K562 (cell line): ENCODE measurements at regions not wholly inside any gene's neighbourhood (a gene's known extent, or its start where the extent isn't known, plus 50 kb on each side); places are given as distances from the start of the nearest gene placed in this dataset.

Source experiments
- ATAC-seq: fragments of 200-7000 bp; cut with Tn5 transposase; 3 replicates; pipeline ENCODE4 v1.9.1; 2020; ENCODE audit warnings: moderate library complexity
- BruUV-seq: library from RNA; stranded (reverse); fragments of 400-500 nt; replicated peaks from 2 replicates; lab custom pipeline; 2021; lab: Mats Ljungman, UMichigan
- CTCF ChIA-PET: fragments of 300-600 bp; formaldehyde crosslinking; extraction: SDS; loops from one replicate; lab custom pipeline; 2021; ENCODE audit warnings: low intra/inter-chr PET ratio; lab: Yijun Ruan, JAX
- POLR2A ChIA-PET: fragments of 300-600, 350-650 bp; sonication (Branson Sonifier 250); formaldehyde crosslinking; extraction: SDS; loops from one replicate; lab custom pipeline; 2021; ENCODE audit warnings: antibody characterized with exemption, inconsistent platforms; lab: Yijun Ruan, JAX
- DNase-seq, 4 experiments: peaks; one replicate each; pipeline versions ENCODE4 v3.0.0 to v3.0.0-alpha.2; 2011 to 2018; ENCODE audit warnings: low spot score in 3 of 4, mixed read lengths in 3 of 4; ENCODE audit errors: extremely low read depth in 1 of 4
- FAIRE-seq: peaks from 2 replicates; lab custom pipeline; 2011; peaks lifted over from hg19 to GRCh38; lab: Jason Lieb, UNC
- H2AFZ ChIP-seq: 2 replicates; pipeline ENCODE4 v1.6.0; 2011; ENCODE audit warnings: low read depth, low read length, control low read depth, inconsistent platforms
- H3K27ac ChIP-seq: fragments of 200-600 bp; 3 replicates; pipeline ENCODE4 v1.8.0; 2011; ENCODE audit warnings: low read depth, mild to moderate bottlenecking, control low read depth, inconsistent platforms, low read length, moderate library complexity, mixed read lengths; ENCODE audit errors: extremely low read depth
- H3K27me3 ChIP-seq, 2 experiments: fragments of 300-600 bp in 1 of 2; 2 replicates in 1 of 2; 3 replicates in 1 of 2; pipeline versions ENCODE4 v1.6.0 to v1.8.0; 2011; ENCODE audit warnings: inconsistent platforms in 2 of 2, low read length in 2 of 2, mild to moderate bottlenecking in 1 of 2, mixed read lengths in 1 of 2, moderate library complexity in 1 of 2; ENCODE audit not compliant: control insufficient read depth in 2 of 2, insufficient read depth in 2 of 2
- H3K36me3 ChIP-seq: fragments of 300-600 bp; 3 replicates; pipeline ENCODE4 v1.8.0; 2011; ENCODE audit warnings: mild to moderate bottlenecking, low read length, inconsistent platforms; ENCODE audit not compliant: control insufficient read depth, insufficient read depth
- H3K4me1 ChIP-seq, 2 experiments: fragments of 200-600 bp in 1 of 2; replicated peaks in 1 of 2; 2 replicates in 1 of 2; 3 replicates in 1 of 2; pipeline versions ENCODE4 v1.5.1 to v1.8.0; 2011; ENCODE audit warnings: inconsistent platforms in 2 of 2, low read length in 2 of 2, mild to moderate bottlenecking in 1 of 2, mixed read lengths in 1 of 2, moderate library complexity in 1 of 2; ENCODE audit not compliant: control insufficient read depth in 2 of 2, insufficient read depth in 2 of 2
- H3K4me2 ChIP-seq: 2 replicates; pipeline ENCODE4 v1.6.1; 2011; ENCODE audit warnings: low read length, control low read depth, inconsistent platforms, mixed read lengths; ENCODE audit not compliant: insufficient read depth
- H3K4me3 ChIP-seq: fragments of 200-600 bp; sonication (generic), shearing (Covaris generic); 2 replicates; pipeline ENCODE4 v1.5.1; 2016; ENCODE audit warnings: control low read depth, inconsistent platforms
- H3K79me2 ChIP-seq: fragments of 200-600 bp; 3 replicates; pipeline ENCODE4 v1.8.0; 2011; ENCODE audit warnings: low read length, inconsistent platforms; ENCODE audit not compliant: control insufficient read depth, insufficient read depth
- H3K9ac ChIP-seq, 2 experiments: 2 replicates each; pipeline versions ENCODE4 v1.6.0 to v1.6.1; 2011; ENCODE audit warnings: low read depth in 2 of 2, low read length in 2 of 2, control low read depth in 1 of 2, inconsistent platforms in 1 of 2, mild to moderate bottlenecking in 1 of 2, mixed read lengths in 1 of 2; ENCODE audit not compliant: insufficient read depth in 1 of 2
- H3K9me1 ChIP-seq: one replicate; pipeline ENCODE4 v1.6.0; 2011; ENCODE audit warnings: inconsistent platforms, mild to moderate bottlenecking, low read length, moderate library complexity; ENCODE audit not compliant: control insufficient read depth, insufficient read depth
- H3K9me3 ChIP-seq: replicated peaks from 2 replicates; pipeline ENCODE4 v1.5.1; 2011; ENCODE audit warnings: low read depth, low read length, inconsistent platforms; ENCODE audit not compliant: control insufficient read depth, insufficient read depth
- H4K20me1 ChIP-seq: replicated peaks from 2 replicates; pipeline ENCODE4 v1.6.1; 2011; ENCODE audit warnings: low read length, inconsistent platforms, mixed read lengths; ENCODE audit not compliant: control insufficient read depth, insufficient read depth
- BHLHE40 ChIP-seq: IDR thresholded peaks from 2 replicates; pipeline ENCODE4 v1.6.1; 2011; ENCODE audit warnings: low read length, improper control_type of control experiment
- CBX5 ChIP-seq: IDR thresholded peaks from 2 replicates; pipeline ENCODE4 v1.6.1; 2014; ENCODE audit warnings: low read depth, borderline replicate concordance
- FOXJ2 ChIP-seq: fragments of 200-800 bp; sonication (Bioruptor generic); IDR thresholded peaks from 2 replicates; pipeline ENCODE4 v1.6.1; 2016; ENCODE audit warnings: missing genetic modification characterization, missing compliant biosample characterization
- NONO ChIP-seq, 2 experiments: fragments of 200-400 bp in 1 of 2; fragments of 450-650 bp in 1 of 2; formaldehyde crosslinking in 1 of 2; IDR thresholded peaks; 2 replicates each; pipeline ENCODE4 v1.6.1; 2017; ENCODE audit warnings: low read depth in 2 of 2, mild to moderate bottlenecking in 2 of 2, moderate library complexity in 2 of 2, low read length in 1 of 2
- RBM39 ChIP-seq: fragments of 200-400 bp; formaldehyde crosslinking; optimal IDR thresholded peaks from 2 replicates; pipeline ENCODE3; 2018; ENCODE audit warnings: low read depth, low read length
- RFX1 ChIP-seq: fragments of 450-650 bp; IDR thresholded peaks from 2 replicates; pipeline ENCODE4 v1.6.1; 2016; ENCODE audit warnings: mild to moderate bottlenecking, moderate library complexity
- STAT6 ChIP-seq: sonication (generic); formaldehyde crosslinking; IDR thresholded peaks from 2 replicates; pipeline ENCODE4 v1.8.1; 2023; ENCODE audit warnings: mild to moderate bottlenecking, missing genetic modification reagents
- U2AF2 ChIP-seq: fragments of 200-400 bp; formaldehyde crosslinking; optimal IDR thresholded peaks from 2 replicates; pipeline ENCODE3; 2017; ENCODE audit warnings: low read depth, mild to moderate bottlenecking, low read length
- ZBTB8A ChIP-seq: fragments of 450-650 bp; IDR thresholded peaks from 2 replicates; pipeline ENCODE4 v1.6.1; 2018; ENCODE audit warnings: mild to moderate bottlenecking, moderate library complexity; ENCODE audit not compliant: partially characterized antibody
- ZNF146 ChIP-seq: IDR thresholded peaks from one replicate; pipeline ENCODE4 v1.6.1; 2018; ENCODE audit warnings: missing compliant biosample characterization; ENCODE audit not compliant: unreplicated experiment
- ZNF766 ChIP-seq: fragments of 200-800 bp; sonication (Bioruptor generic); conservative IDR thresholded peaks from 2 replicates; pipeline ENCODE4 v1.6.1; 2016; ENCODE audit warnings: missing genetic modification characterization, missing compliant biosample characterization
- WGBS: fragments of 100-300 bp; shearing (Covaris generic); methylation state at CpG from one replicate; pipeline ENCODE4 v1.1.6; 2016; ENCODE audit warnings: low coverage, mixed read lengths; ENCODE audit not compliant: insufficient coverage; ENCODE audit errors: missing lambda C conversion rate; 5-methylcytosine and 5-hydroxymethylcytosine counted together
- in situ Hi-C: fragments of 300-500 bp; cut with MboI; formaldehyde crosslinking; loops from 4 replicates; pipeline ENCODE4 v1.15.0; 2018; ENCODE audit warnings: inconsistent platforms, mixed read lengths
- intact Hi-C: fragments of 100-400 bp; cut with micrococcal nuclease; formaldehyde crosslinking; loops from 2 replicates; pipeline ENCODE4 v1.14.2; 2022

DNA sequence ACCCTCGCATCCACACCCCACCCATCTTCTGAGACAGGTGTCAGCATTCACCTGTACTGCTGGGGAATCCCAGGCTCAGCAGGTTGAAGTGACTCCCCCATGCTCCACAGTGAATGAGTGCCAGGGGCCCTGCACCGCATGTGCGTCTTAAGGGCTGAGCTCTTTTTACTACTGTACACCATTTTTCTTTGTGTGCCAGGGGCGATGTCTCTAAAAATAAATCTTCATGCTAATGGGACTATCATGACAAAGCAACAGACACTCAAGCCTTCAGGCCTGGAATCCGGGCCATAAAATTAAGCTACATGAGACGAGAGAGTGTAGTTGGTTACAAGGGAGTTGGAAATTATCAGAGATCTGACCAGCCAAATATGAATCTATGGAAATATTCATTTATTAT lies 294.8 kb downstream of the LPIN1 start:
- intact Hi-C loops = no loop called here
- H3K4me1 ChIP-seq = no peaks in the 10 kb centered on the region
- no peak for ATAC-seq

More for the DNA sequence above, 294.8 kb downstream of the LPIN1 start:
- no peak overlapping the region for H3K27ac ChIP-seq
- in situ Hi-C loops = no loop called here
- H3K4me2 ChIP-seq = no peak overlapping the region
- no peaks in the 10 kb centered on the region for H3K36me3 ChIP-seq
- no peak overlapping the region for H2AFZ ChIP-seq
- no TSS peak for BruUV-seq
- no peak for DNase-seq
- no peaks in the 10 kb centered on the region for H3K27me3 ChIP-seq
- H3K4me3 ChIP-seq = no peak overlapping the region
- H3K9me1 ChIP-seq = no peaks in the 10 kb centered on the region
- ChIA-PET CTCF (no interaction called here), POLR2A (no interaction called here)
- H4K20me1 ChIP-seq = no peaks in the 10 kb centered on the region
- H3K9ac ChIP-seq = no peak overlapping the region
- no peak for FAIRE-seq
- 73% methylated on average over 6 of the region's 6 CpGs for whole genome bisulfite sequencing
- TF ChIP-seq STAT6 (CRISPR knock-in tag) = no peak
- no peak for TF ChIP-seq RFX1
- TF ChIP-seq NONO (IDR thresholded peaks at IDR 0.05; ENCODE audit: low read depth in 2 of 2, low read length in 1 of 2) = no peak
- TF ChIP-seq BHLHE40 = no peak
- TF ChIP-seq CBX5 = no peak
- no peak for TF ChIP-seq FOXJ2 (tag)
- TF ChIP-seq ZBTB8A = no peak
- no peak for TF ChIP-seq RBM39
- TF ChIP-seq ZNF146 (CRISPR knock-in tag) = no peak
- no peak for TF ChIP-seq U2AF2
- TF ChIP-seq ZNF766 (CRISPR knock-in tag) = no peak
- H3K79me2 ChIP-seq = no peaks in the 10 kb centered on the region
- H3K9me3 ChIP-seq = no peaks in the 10 kb centered on the region
